Stimulated activated CD8-positive, alpha-beta memory T cell treated with anti-CD3 and anti-CD28 coated beads, Interleukin-12 subunit alpha, Interleukin-12 subunit beta, amount 100 ng/mL, for 1 hour (primary cell): ENCODE measurements at regions not wholly inside any gene's neighbourhood (a gene's known extent, or its start where the extent isn't known, plus 50 kb on each side); places are given as distances from the start of the nearest gene placed in this dataset.

Source experiments
- DNase-seq: peaks from one replicate; pipeline ENCODE4 v3.0.0-alpha.2; 2020; ENCODE audit warnings: low read depth

DNA sequence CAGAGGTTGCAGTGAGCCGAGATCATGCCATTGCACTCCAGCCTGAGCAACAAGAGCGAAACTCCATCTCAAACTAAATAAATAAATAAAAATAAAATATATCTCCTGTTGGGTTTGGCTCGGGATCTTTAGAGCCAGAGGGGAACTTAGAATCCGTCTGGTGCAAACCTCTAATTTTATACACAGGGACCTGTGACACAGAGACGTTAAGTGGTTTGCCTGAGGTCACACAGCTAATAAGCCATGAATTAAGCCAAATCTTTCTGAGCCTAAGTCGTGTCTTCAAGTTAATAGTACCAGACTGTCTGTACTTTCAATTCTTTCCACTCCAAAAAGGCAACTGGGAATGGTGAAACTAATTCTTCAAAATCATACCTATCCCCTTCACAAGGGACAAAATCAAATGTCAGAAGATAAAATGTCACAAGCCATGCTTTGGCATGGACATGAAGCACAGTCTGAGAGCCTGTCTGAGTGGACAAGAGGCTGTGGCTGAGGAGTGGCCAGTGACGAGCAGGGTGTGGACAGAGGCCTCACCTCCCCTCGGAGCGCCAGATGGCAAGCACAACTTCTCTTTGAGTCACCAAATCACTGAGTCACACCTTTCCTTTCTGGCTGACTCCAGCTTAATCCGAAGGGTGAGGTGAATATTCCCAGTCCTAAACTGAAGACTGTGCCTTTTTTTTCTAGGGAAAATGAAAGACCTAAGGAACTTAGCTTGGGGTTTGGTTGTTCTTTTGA lies 177.4 kb downstream of the TFAP2A start:
- no peak for DNase-seq

DNA sequence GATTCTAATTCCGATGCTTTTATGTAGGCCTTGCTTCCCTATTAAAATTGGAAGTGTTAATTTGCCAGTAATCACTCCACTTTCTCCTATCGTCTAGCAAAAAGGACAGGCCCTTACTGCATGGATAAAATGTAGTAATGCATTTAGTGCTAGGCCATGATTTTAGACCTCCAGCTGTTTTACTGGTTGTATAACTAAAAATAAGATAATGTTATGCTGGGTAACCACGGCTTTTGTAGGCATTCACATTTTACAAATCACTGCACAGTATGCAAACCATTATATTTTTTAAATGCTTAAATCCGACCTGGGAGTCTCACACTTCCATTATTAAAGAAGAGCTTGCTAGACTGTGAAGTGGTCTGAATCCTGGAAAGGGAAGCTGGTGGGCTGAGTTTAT lies 179.5 kb downstream of the TFAP2A start:
- no peak for DNase-seq

DNA sequence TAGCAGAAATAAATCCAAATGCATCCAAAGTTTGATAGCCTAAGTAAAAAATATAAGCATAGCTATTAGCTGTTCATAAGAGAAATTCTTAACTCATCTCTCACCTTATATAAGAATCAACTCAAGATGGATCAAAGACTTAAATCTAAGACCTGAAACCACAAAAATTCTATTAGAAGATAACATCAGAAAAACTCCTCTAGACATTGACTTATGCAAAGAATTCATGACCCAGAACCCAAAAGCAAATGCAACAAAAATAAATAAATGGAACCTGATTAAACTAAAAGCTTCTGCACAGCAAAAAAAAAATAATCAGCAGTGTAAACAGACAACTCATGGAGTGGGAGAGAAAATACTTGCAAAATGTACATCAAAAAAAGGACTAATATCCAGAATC lies 184.3 kb downstream of the TFAP2A start:
- no peak for DNase-seq

DNA sequence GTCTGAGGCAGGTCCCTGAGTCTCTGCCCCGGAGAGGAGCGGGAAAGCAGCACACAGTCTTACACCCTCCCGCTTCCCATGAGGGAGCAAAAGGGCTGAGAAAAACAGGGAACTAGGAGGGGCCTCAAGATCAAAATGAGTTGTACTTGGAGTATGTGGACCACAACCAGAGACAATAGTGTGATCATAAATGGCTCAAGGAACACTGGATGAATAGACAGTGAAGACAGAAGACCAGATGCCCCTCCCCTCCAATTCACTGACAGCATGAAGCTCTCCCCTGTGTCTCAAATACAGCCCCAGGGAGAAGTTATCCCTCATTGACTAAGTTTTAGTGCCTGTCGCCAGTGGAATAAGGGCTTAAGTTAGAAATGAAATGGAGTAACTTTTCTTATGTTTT lies 191.0 kb downstream of the TFAP2A start:
- no peak for DNase-seq

DNA sequence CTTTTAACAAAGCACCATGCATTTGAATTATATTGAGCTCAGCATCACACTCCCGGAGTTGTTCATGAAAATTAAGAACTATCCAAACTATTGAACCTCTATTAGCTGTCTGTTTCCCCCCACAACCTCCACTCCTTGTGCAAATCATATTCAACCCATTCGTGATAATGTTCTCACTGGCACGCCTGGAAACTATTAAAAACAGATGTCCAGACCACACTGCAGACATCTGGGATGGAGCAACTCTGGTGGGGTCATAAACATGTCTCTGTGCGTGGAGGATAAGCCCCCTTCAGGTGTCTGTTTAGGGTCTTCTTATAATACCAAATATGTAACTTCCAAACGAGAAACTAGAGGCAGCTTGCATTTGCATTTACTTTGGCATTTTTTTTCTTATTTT lies 193.7 kb downstream of the TFAP2A start:
- DNase-seq = no peak

DNA sequence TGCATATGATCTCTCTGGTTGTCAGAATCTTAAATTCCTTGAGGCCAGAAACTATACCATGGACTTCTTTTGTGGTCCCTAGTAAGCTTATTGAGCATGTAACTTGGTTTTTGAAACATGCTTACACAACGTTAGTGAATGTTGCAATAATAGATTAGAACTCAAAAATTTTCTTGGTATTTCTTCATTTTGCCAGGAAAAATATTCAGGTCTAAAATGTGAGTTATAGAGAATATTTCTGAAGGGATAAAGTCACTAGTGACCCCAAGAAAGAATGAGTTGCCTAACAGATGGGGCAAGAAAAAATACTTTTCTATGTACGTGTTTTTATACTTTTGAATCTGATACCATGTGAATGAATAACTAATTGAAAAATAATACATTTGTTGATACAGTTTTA lies 195.4 kb downstream of the TFAP2A start:
- DNase-seq = no peak

DNA sequence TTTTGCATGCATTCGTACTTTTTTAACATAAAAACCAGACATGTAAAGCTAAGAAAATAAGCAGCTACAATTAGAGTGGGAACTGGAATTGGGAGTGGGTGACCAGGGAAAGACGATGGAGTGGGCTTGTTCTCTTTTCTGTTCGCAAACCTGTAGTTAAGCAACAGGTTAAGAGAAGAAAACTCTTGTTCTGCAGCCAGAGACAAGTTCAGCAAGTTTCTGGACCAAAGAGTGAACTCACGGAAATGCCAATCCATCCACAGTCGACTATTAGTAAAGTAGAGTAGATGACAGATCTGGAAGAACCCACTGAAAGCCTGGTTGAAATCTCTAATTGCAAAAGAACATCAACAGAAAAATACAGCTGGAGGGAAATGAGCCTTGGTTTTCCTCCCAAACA lies 197.8 kb downstream of the TFAP2A start:
- no peak for DNase-seq

DNA sequence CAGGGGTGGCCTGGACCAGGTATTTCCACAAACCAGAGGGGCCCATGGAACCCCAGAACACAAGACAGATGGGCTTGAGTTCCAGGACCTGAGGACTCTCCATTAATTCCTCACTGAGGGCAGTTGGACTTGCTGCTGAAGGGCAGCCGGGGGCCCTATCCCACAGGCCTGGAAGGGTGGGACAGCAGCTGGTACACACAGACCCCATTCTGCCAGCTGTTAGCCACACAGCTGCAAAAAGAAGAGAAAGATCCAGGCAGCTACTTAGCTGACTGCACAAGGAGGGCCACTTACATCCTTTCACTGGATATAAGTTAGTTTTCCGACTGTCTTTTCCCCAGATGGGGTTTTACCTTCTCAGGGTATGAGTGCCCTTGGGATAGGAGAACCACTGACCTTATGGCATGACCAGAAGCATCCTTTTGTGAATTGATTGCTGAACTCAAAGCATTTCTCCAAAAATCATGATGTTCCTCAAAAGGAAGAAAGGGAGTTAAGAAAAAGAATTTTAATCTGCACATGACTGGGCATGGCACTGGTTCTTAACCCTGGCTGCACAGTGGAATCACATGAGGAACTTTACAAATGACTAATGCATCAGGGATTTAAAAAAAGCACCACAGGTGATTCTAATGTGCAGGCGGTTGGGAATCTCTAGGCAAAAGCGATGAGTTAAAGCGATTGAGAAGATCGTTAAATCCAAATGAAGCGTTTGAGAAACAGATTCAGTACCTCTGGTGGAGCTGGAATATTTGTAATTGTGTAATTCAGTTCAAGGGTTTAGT lies 199.4 kb downstream of the TFAP2A start:
- no peak for DNase-seq

DNA sequence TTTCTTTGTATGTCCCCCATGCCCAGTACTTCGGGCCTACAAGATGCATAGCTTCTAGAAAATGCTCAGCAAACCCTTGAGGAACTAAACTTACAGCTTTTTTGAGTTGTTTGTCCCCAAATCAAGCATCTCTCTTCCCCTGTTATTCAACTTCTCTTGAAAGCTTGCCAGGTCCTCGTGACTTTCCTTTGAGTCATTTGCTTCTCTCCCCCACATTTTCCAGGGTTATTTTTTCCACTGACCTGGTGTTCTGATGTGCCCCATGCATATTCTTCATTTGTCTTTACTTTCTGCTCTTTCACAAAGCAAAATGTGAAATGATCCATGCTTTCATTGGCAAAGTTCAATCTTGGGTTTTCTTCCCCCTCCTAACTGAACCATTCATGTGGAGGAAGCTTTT lies 204.8 kb downstream of the TFAP2A start:
- no peak for DNase-seq

DNA sequence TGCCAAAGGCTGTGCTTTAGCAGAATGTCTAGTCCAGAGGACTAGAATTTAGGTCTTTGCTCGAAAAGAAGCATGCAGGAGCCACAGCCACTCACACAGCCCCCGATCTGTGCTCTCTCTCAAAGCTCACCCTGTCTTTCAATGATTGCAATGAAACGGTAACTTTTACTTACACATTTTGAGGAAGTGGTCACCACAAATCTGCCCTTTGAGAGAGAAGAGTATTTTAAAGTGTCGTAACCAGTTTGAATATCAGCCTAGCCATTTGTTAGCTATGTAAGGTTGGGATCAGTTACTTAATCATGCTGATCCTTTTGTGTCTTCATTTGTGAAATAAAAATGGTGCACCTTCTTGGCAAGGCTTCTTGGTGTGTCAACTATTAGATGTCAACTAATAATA lies 209.0 kb downstream of the TFAP2A start:
- no peak for DNase-seq

DNA sequence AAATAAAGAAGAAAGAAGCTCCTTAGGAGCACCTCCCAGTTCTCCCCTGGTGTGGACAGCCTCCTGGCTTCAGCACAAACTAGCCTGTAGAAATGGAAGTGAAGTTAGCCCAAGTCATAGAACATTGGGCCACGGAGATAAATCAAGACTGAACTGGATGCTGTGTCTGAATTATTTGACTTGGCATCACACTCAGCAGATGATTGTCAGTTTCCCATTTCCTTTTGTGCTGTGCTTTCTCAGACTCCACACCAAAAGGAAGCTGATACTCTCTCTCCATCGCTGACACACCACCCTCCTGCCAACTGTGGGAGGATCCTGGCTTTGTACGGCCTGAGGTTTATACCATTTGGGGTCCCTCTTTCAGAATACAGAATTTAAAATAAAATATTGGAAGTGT lies 209.8 kb downstream of the TFAP2A start:
- DNase-seq = no peak

DNA sequence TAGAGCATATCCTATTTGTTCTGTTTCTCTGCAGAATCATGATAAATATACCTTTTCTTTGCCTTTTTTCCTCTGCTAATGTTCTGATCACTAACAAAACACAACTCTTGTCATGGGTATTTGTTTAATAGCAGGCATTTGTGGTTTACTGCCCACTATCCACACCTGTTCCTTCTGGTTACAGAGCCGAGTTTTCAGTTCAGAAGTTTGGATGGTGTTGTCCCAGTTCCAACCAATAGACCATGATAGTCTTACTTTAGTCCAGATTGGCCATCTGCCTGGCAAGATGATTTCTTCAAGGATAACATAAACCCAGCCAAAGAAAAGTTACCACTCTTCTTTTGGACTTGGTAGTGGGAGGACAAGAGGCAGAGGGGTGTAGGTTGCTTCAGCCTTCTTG lies 211.2 kb downstream of the TFAP2A start:
- DNase-seq = no peak

DNA sequence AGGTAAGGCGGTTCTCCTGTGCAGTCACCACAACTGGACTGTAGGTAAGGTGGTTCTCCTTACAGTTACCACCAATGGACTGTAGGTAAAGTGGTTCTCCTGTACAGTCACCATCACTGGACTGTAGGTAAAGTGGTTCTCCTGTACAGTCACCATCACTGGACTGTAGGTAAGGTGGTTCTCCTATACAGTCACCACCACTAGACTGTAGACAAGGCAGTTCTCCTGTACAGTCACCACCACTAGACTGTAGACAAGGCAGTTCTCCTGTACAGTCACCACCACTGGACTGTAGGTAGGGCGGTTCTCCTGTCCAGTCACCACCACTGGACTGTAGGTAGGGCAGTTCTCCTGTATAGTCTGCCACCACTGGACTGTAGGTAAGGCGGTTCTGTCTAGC lies 212.3 kb downstream of the TFAP2A start:
- no peak for DNase-seq

DNA sequence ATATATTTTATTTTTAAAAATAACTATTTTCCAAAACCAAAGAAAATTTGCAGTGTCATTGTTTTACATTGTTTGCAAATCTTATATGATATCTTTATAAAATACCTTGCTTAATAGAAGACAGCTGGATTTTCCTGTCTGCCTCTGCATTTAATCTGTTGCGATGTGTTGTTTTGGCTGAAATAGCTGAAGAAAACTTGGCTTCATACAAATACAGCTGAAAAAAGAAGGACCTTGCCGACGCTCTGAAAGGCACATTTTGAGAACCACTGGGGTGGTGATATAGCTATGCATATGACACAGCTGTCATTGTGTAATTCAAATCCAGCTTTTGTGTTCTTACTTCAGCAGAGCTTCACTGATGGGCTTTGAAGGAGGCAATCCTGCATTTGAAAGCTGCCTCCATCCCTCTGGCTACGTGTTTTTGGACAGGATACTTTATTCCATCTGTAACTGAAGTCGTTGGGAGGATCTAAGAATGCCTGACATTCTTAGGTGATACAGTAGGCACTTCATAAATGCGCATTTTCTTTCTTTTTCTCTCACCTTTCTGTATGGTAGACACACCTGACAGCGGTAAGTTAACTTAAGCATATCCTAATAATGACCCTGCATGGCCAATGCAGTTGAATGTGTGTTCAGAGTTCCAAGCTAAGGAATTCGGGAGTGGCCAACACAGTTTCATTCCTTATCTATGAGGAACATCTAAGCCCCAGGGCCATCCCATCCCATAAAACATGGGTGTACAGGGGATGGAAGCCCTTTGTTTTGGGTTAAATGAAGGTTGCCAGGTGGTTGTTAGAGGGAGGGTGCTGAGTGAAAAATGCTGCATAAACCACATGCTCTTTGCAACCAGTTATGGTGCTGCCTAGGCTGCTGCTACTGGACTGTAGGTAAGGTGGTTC lies 213.0 kb downstream of the TFAP2A start:
- no peak for DNase-seq

DNA sequence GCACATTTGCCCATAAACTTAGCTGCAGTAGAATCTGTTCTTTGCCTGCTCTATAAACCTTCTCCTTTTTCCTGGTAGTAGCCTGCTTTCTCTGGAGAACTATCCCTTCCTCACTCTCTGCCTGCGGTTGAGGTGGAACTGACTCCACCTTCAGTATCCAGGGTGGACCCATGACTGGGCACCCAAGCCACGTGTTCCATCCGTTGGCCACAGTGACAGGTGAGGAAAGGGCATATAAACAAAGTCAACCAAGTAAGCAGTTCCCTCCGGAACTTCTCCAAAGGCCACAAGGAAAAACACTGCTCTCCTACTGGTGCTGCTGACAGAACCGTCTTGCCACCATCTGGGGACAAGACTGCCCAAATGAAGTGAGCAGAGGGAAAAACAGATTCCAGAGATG lies 218.8 kb downstream of the TFAP2A start:
- DNase-seq = no peak

DNA sequence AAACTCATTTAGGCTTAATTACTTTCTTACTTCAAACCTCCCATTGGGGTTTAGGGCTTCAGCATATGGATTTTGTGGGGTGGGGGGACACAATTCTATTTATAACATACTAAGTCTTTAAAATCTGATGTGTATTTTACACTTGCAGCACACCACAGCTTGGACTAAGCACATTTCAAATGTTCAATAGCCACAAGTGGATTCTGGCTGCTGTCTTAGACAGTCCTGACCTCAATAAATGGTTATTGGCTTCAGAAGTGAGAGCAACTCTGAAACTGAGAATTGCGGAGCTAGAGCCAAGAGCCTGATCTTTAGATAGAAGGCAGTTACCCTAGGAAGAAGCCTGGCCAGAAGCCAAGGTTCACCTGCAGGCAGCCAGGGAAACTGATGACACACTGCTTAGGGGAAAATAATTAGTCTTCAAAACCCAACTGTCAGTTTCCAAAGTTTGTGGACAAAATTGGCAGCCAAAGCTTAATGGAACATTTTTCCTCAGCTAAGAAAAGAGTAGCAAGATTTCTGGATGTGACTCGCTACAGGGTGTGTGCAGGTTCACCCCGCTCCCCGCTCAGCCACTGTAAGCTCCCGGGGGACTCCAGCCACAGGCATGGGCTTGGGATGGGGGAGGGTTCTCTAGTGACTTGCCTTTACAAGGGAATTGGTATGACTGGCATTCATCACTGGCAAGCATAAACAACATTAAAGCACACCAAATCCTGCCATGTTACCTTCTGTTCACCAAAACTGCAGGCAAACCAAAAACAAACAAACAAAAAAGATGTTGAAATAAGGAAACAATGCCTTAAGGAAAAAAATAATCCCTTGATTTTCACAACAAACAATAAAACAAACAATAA lies 219.8 kb downstream of the TFAP2A start:
- no peak for DNase-seq

DNA sequence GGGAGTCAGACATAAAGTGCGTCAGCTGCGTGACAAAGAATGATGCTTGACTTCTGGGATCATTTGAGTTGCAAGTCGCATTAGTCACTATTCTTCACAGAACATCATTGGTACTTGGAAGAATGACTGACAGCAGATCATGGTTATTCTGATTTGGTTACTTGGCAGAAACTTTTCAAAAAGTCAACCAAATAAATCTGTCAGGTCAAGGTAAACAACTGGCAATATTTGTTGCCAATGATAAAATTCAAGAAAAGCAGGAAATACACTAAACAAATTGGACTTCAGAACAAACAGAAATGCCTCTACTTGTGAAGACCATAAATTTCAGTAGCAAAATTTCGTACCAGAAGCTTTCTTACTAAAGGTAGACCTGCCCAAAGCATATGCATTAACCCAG lies 221.6 kb downstream of the TFAP2A start:
- DNase-seq = no peak

DNA sequence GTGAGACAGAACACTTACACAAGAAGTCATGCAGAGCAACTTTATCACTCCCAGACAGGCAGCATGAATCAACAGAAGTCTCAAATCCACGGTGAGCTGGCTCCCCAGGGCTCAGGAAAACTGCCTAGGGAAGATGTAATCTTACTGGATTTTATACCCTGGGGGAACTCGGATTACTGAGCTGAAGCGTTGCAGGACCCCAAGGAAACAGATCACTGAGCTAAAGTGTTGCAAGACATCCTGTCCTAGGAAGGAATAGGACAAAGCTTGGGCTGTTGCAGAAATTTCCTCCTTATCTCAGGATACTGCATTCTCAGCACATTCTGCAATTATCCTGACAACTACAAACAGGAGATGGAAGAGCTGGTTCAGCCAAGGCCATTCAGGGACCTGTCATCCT lies 224.8 kb downstream of the TFAP2A start:
- no peak for DNase-seq

DNA sequence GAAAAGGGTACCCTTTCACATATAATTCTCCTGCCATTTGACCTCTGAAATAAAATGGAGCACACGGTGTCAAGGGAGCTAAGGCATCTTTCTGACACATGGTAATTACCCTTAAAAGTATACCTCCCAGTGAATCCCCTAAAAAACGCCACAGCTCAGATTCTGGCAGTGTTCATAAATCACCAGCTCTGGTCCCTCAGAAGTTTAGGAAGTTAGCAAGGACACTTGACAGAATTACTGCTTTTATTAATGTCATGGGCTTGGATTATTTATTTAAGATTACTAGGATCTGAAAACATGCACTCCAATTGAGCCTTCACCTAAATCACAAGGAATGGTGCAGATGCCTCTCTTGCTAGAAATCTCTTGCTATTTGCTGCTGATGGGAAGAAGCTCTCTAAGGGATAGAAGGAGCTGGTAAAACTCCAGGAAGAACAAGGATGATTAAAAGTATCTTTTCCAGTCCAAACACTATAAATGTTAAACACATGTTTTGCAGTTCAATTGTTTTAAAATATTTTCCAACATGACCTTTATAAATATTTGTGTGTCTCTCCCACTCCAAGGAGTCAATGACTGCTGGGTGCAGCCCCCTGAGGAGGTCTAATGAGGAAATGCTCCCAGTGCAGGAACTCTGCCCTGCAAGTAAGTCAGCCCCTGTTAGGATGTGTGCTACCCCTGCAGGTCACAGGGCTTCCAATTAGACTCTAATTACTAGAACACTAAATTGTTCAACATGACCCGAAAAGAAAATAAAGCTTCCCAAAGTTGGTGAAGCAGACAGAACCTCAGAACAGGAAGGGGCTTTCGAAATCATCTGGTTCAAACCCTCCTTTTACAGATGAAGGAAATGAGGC lies 230.3 kb downstream of the TFAP2A start:
- DNase-seq = no peak

DNA sequence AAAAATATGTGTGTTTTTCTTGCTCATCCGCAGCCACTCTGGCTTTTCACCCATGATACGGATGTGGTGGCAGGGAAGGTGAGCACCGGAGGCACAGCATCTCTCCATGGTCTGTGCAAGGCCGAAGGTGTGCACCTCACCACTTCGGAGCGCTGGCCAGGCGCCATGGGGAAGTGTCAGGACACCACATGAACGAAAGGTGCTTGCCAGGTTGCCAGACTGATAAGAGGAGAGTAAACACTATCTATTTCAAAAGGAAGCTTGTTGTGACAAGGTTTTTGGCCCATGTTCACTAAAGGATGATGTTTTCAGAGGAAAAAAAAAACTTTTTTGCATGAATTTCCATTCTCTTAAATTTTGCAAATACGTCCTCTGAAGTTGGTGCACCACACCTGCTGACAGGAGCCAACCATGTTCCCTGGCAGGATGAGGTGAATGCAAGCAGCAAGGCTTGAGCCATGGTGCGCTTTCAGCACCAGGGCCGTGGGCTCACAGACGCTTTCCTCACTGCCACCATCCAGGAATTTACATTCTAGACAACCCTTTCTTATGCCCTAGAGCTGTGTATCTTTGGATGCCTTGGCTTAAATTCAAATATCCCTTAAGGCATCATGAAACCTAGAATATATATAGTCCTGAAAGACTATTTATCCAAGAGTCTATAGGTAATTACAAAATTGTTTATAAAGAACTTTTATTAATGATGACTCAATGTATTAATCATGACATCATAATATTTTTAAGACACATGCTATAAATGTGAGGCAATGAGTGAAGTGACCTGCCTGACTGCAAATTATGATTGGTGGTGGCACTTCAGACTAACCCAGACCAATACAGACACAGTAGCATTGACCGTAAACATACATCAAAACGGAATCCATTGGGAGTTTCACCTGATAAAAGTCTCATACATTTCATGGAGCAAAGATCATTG lies 234.5 kb downstream of the TFAP2A start:
- no peak for DNase-seq
